Gastroesophageal sphincter (tissue), 3 donors: ENCODE measurements at regions not wholly inside any gene's neighbourhood (a gene's known extent, or its start where the extent isn't known, plus 50 kb on each side); places are given as distances from the start of the nearest gene placed in this dataset.

Source experiments
- CTCF ChIP-seq, 4 experiments: fragments of 200-600 bp in 2 of 4; fragments of 450-650 bp in 2 of 4; sonication (generic) in 1 of 4; IDR thresholded peaks; one replicate each; pipeline ENCODE4 v1.5.1; 2017 to 2019; ENCODE audit warnings: antibody characterized with exemption in 4 of 4, mild to moderate bottlenecking in 2 of 4, moderate library complexity in 2 of 4
- POLR2A ChIP-seq, 2 donors: fragments of 450-650 bp; IDR thresholded peaks; one replicate each; pipeline ENCODE4 v1.6.1; 2017; ENCODE audit warnings: antibody characterized with exemption in 2 of 2, mild to moderate bottlenecking in 2 of 2, moderate library complexity in 1 of 2

DNA sequence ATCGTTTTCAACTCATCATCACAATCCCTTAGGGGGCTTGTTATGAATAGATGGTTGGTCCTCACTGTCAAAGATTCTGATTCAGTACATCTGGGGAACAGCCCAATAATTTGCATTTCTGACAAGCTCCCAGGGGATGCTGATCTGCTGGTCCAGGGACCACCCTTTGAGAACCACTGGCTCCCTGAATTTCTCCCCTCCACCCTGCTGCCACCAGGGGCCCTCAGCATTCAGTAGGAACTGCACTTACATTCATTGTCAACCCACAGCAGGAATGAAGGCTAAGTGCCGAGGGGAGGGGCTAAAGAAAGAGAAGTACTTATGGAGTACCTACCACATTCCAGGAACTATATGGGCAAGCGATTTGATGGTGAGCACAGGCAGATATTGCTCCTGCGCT is 85.9 kb downstream of the BOD1 start:
- TF ChIP-seq CTCF (IDR thresholded peaks at IDR 0.05): no peak
- no peak for TF ChIP-seq POLR2A (IDR thresholded peaks at IDR 0.05)
